SU-DHL-6 (cell line): ENCODE measurements at regions not wholly inside any gene's neighbourhood (a gene's known extent, or its start where the extent isn't known, plus 50 kb on each side); places are given as distances from the start of the nearest gene placed in this dataset.

Source experiments
- H2AFZ ChIP-seq: fragments of 200-600 bp; sonication (generic); 2 replicates; pipeline ENCODE4 v1.6.1; 2014; ENCODE audit warnings: low read depth, mild to moderate bottlenecking, moderate library complexity, mixed read lengths, antibody characterized with exemption, low read length; ENCODE audit not compliant: severe bottlenecking
- H3F3A ChIP-seq: fragments of 200-600 bp; shearing (Covaris generic); 2 replicates; pipeline ENCODE4 v1.6.0; 2016; ENCODE audit warnings: antibody characterized with exemption, mild to moderate bottlenecking; ENCODE audit not compliant: insufficient read depth
- H3K27ac ChIP-seq: fragments of 200-600 bp; sonication (generic); 2 replicates; pipeline ENCODE4 v1.5.1; 2016; ENCODE audit warnings: low read depth, mild to moderate bottlenecking, low read length, moderate library complexity, mixed read lengths
- H3K27me3 ChIP-seq: fragments of 200-600 bp; sonication (generic), shearing (Covaris generic); 2 replicates; pipeline ENCODE4 v1.6.0; 2014; ENCODE audit warnings: mild to moderate bottlenecking, low read length
- H3K36me3 ChIP-seq: fragments of 200-600 bp; sonication (generic); 2 replicates; pipeline ENCODE4 v1.6.1; 2014; ENCODE audit warnings: mild to moderate bottlenecking, low read length, mixed read lengths
- H3K4me2 ChIP-seq: fragments of 300-600, 200-600 bp; shearing (Covaris generic), sonication (generic); 2 replicates; pipeline ENCODE4 v1.6.0; 2014; ENCODE audit warnings: low read length, low read depth, mild to moderate bottlenecking; ENCODE audit not compliant: poor library complexity, severe bottlenecking
- H3K4me3 ChIP-seq: fragments of 200-600 bp; sonication (generic); 2 replicates; pipeline ENCODE4 v1.5.1; 2014; ENCODE audit warnings: antibody characterized with exemption, low read length, mild to moderate bottlenecking, mixed read lengths; ENCODE audit not compliant: insufficient read depth, poor library complexity, severe bottlenecking
- H3K79me2 ChIP-seq: fragments of 200-600 bp; sonication (generic); 2 replicates; pipeline ENCODE4 v1.6.1; 2014; ENCODE audit warnings: mild to moderate bottlenecking, low read length, moderate library complexity; ENCODE audit not compliant: insufficient read depth
- H3K9ac ChIP-seq: fragments of 200-600 bp; sonication (generic); 2 replicates; pipeline ENCODE4 v1.7.0; 2014; ENCODE audit warnings: mild to moderate bottlenecking, low read length
- H3K9me2 ChIP-seq: fragments of 200-600 bp; sonication (generic); replicated peaks from 2 replicates; pipeline ENCODE4 v1.6.1; 2014; ENCODE audit warnings: low read length; ENCODE audit not compliant: insufficient read depth
- H3K9me3 ChIP-seq: fragments of 200-600 bp; sonication (generic); 2 replicates; pipeline ENCODE4 v1.6.1; 2014; ENCODE audit warnings: low read length, mixed read lengths; ENCODE audit not compliant: insufficient read depth
- H4K20me1 ChIP-seq: fragments of 200-600 bp; sonication (generic); 2 replicates; pipeline ENCODE4 v1.6.1; 2014; ENCODE audit warnings: low read depth, mild to moderate bottlenecking, antibody characterized with exemption, low read length, moderate library complexity, mixed read lengths
- EZH2phosphoT487 ChIP-seq: fragments of 200-600 bp; sonication (generic), shearing (Covaris generic); conservative IDR thresholded peaks from 2 replicates; pipeline ENCODE4 v1.6.1; 2018; ENCODE audit warnings: mild to moderate bottlenecking, antibody characterized with exemption, low read length, moderate library complexity, mixed read lengths
- TF ChIP-seq, protein P1 (sequence below): fragments of 200-600 bp; sonication (generic); IDR thresholded peaks from one replicate; pipeline ENCODE4 v1.5.1; 2017; ENCODE audit warnings: antibody characterized with exemption, mild to moderate bottlenecking, low read length, moderate library complexity; ENCODE audit not compliant: insufficient read depth, poor library complexity, severe bottlenecking

DNA sequence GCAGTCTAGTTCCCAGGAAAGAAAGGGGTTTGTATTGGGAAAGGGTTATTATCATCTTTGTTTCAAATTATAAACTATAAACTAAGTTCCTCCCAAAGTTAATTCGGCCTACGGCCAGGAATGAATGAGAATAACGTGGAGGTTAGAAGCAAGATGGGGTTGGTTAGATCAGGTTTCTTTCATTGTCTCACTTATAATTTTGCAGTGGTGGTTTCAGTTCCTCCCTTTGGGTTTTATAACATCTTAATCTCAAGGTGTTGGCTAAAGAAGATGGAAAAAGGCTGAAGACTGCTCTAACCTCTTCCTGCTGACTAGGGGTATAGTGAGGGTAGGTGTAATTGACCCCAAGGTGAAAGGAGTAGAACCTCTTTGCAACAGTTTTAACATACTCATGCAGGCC, 1050.7 kb downstream of the OTOL1 start:
- Histone ChIP-seq H3K9me2 (no peaks in the 10 kb centered on the region), H3F3A (no peaks in the 10 kb centered on the region), H3K36me3 (peaks cover 4% of the 10 kb centered on the region; the same call in 1 of the 2 replicates), H3K27me3 (no peaks in the 10 kb centered on the region), H3K9me3 (peaks cover 8% of the 10 kb centered on the region; the same call in 1 of the 2 replicates), H2AFZ (no peak overlapping the region), H3K4me2 (no peak overlapping the region), H4K20me1 (no peaks in the 10 kb centered on the region), H3K79me2 (no peaks in the 10 kb centered on the region), H3K27ac (no peak overlapping the region), H3K9ac (no peak overlapping the region), H3K4me3 (no peak overlapping the region)
- TF ChIP-seq EZH2phosphoT487 = no peak
- TF ChIP-seq, protein P1, sequence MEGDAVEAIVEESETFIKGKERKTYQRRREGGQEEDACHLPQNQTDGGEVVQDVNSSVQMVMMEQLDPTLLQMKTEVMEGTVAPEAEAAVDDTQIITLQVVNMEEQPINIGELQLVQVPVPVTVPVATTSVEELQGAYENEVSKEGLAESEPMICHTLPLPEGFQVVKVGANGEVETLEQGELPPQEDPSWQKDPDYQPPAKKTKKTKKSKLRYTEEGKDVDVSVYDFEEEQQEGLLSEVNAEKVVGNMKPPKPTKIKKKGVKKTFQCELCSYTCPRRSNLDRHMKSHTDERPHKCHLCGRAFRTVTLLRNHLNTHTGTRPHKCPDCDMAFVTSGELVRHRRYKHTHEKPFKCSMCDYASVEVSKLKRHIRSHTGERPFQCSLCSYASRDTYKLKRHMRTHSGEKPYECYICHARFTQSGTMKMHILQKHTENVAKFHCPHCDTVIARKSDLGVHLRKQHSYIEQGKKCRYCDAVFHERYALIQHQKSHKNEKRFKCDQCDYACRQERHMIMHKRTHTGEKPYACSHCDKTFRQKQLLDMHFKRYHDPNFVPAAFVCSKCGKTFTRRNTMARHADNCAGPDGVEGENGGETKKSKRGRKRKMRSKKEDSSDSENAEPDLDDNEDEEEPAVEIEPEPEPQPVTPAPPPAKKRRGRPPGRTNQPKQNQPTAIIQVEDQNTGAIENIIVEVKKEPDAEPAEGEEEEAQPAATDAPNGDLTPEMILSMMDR = no peak

DNA sequence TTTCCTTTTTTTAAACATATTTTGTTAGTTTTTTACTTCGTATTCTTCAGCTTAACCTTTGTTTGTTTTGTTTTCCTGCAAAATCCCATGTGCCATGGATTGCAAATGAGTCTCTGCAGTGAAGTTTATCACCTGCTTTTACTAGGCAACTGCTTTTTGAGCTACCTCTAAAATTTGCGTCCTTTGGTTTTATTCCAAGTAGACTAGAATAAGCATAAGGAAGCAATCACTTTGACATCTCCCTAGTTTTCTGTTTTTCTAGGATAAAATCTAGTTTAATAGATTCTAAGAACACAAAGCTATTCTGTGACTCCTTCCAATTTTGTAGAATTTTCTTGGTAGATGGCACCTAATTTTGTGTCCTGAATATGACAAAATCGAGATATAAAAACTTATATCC, 1059.2 kb downstream of the OTOL1 start:
- H4K20me1 ChIP-seq = no peaks in the 10 kb centered on the region
- TF ChIP-seq, protein P1 = no peak
- no peak for TF ChIP-seq EZH2phosphoT487

GRCh38 chr3:162558016-162558415, 1061.4 kb downstream of the OTOL1 start:
- Histone ChIP-seq H3K4me3 (no peak overlapping the region), H3K36me3 (no peaks in the 10 kb centered on the region)
- TF ChIP-seq, protein P1 = no peak
- TF ChIP-seq EZH2phosphoT487 = no peak

More for the DNA sequence above, 1059.2 kb downstream of the OTOL1 start:
- Histone ChIP-seq H3K4me2 (no peak overlapping the region), H3K9me2 (no peaks in the 10 kb centered on the region), H3K9me3 (no peaks in the 10 kb centered on the region), H3K4me3 (no peak overlapping the region), H3K36me3 (no peaks in the 10 kb centered on the region), H3K79me2 (no peaks in the 10 kb centered on the region), H3K27ac (no peak overlapping the region), H3K27me3 (no peaks in the 10 kb centered on the region), H3F3A (no peaks in the 10 kb centered on the region), H3K9ac (no peak overlapping the region), H2AFZ (peak overlapping the region; percentile 39)

More at GRCh38 chr3:162558016-162558415, 1061.4 kb downstream of the OTOL1 start:
- H3K79me2 ChIP-seq = no peaks in the 10 kb centered on the region
- H3K9ac ChIP-seq = no peak overlapping the region
- H3K27me3 ChIP-seq = no peaks in the 10 kb centered on the region
- H3K9me3 ChIP-seq = no peaks in the 10 kb centered on the region
- no peaks in the 10 kb centered on the region for H4K20me1 ChIP-seq
- H3K4me2 ChIP-seq = no peak overlapping the region
- H3F3A ChIP-seq = no peaks in the 10 kb centered on the region
- H3K9me2 ChIP-seq = no peaks in the 10 kb centered on the region
- H3K27ac ChIP-seq = no peak overlapping the region
- H2AFZ ChIP-seq = no peak overlapping the region
